ENCODE measurements at regions not wholly inside any gene's neighbourhood (a gene's known extent, or its start where the extent isn't known, plus 50 kb on each side); places are given as distances from the start of the nearest gene placed in this dataset.

- Histone ChIP-seq H3K27me3 (no peaks in the 10 kb centered on the region), H3K4me2 (no peak overlapping the region), H3K79me2 (no peaks in the 10 kb centered on the region), H3K4me1 (ENCODE audit: insufficient read depth) (peaks cover 9% of the 10 kb centered on the region), H3K36me3 (replicated peaks; ENCODE audit: insufficient read depth, low read depth) (no peaks in the 10 kb centered on the region), H3K27ac (no peak overlapping the region), H3K9me2 (replicated peaks; ENCODE audit: insufficient read depth) (no peaks in the 10 kb centered on the region), H3K9me3 (ENCODE audit: low read depth) (no peaks in the 10 kb centered on the region), H4K20me1 (ENCODE audit: insufficient read depth, poor library complexity, severe bottlenecking) (no peaks in the 10 kb centered on the region), H2AFZ (no peak overlapping the region), H3K4me3 (no peak overlapping the region)
- TF ChIP-seq EZH2phosphoT487 (IDR thresholded peaks at IDR 0.05; ENCODE audit: low read depth, severe bottlenecking, unreplicated experiment) = no peak
- TF ChIP-seq EZH2 (IDR thresholded peaks at IDR 0.05; ENCODE audit: borderline replicate concordance) = no peak
- TF ChIP-seq CTCF (IDR thresholded peaks at IDR 0.05; ENCODE audit: poor library complexity) = no peak
- whole genome bisulfite sequencing (ENCODE audit: low lambda C conversion rate, missing lambda C conversion rate) = 98% methylated on average over 2 of the region's 2 CpGs
- DNase-seq (ENCODE audit: low spot score) = no peak
These were observed 130.2 kb upstream of the EEA1 start for GRCh38 chr12:93059288-93059687.

GRCh38 chr12:93059925-93060665 is 131.0 kb upstream of the EEA1 start:
- H4K20me1 ChIP-seq (ENCODE audit: insufficient read depth, poor library complexity, severe bottlenecking) = no peaks in the 10 kb centered on the region
- WGBS (ENCODE audit: low lambda C conversion rate, missing lambda C conversion rate) = 84% methylated on average over 5 of the region's 5 CpGs
- H3K4me2 ChIP-seq = no peak overlapping the region
- H3K27ac ChIP-seq = peak overlapping the region; percentile 71
- H2AFZ ChIP-seq = no peak overlapping the region
- no peaks in the 10 kb centered on the region for H3K9me3 ChIP-seq (ENCODE audit: low read depth)
- no peak overlapping the region for H3K4me3 ChIP-seq
- no peaks in the 10 kb centered on the region for H3K9me2 ChIP-seq (replicated peaks; ENCODE audit: insufficient read depth)
- no peaks in the 10 kb centered on the region for H3K36me3 ChIP-seq (replicated peaks; ENCODE audit: insufficient read depth, low read depth)
- no peak for TF ChIP-seq EZH2 (IDR thresholded peaks at IDR 0.05; ENCODE audit: borderline replicate concordance)
- no peak for TF ChIP-seq EZH2phosphoT487 (IDR thresholded peaks at IDR 0.05; ENCODE audit: low read depth, severe bottlenecking, unreplicated experiment)
- no peak for TF ChIP-seq CTCF (IDR thresholded peaks at IDR 0.05; ENCODE audit: poor library complexity)
- no peaks in the 10 kb centered on the region for H3K27me3 ChIP-seq
- no peak for DNase-seq (ENCODE audit: low spot score)
- H3K4me1 ChIP-seq (ENCODE audit: insufficient read depth) = peaks cover 9% of the 10 kb centered on the region
- H3K79me2 ChIP-seq = no peaks in the 10 kb centered on the region

- Histone ChIP-seq H3K4me2 (peak overlapping the region; percentile 58), H3K27me3 (no peaks in the 10 kb centered on the region), H2AFZ (no peak overlapping the region), H3K4me3 (no peak overlapping the region), H3K9me2 (replicated peaks; ENCODE audit: insufficient read depth) (no peaks in the 10 kb centered on the region), H3K79me2 (no peaks in the 10 kb centered on the region), H3K36me3 (replicated peaks; ENCODE audit: insufficient read depth, low read depth) (no peaks in the 10 kb centered on the region), H3K4me1 (ENCODE audit: insufficient read depth) (peaks cover 9% of the 10 kb centered on the region), H3K27ac (peak overlapping the region; percentile 71), H4K20me1 (ENCODE audit: insufficient read depth, poor library complexity, severe bottlenecking) (no peaks in the 10 kb centered on the region), H3K9me3 (ENCODE audit: low read depth) (no peaks in the 10 kb centered on the region)
- WGBS (ENCODE audit: low lambda C conversion rate, missing lambda C conversion rate) = 57% methylated on average over 8 of the region's 8 CpGs
- TF ChIP-seq CTCF (IDR thresholded peaks at IDR 0.05; ENCODE audit: poor library complexity) = peak; percentile 27
- TF ChIP-seq EZH2phosphoT487 (IDR thresholded peaks at IDR 0.05; ENCODE audit: low read depth, severe bottlenecking, unreplicated experiment) = no peak
- DNase-seq (ENCODE audit: low spot score) = peak; percentile 67
These were observed 131.8 kb upstream of the EEA1 start for GRCh38 chr12:93060666-93061472.
